Liver (tissue), 8 donors: ENCODE measurements at regions not wholly inside any gene's neighbourhood (a gene's known extent, or its start where the extent isn't known, plus 50 kb on each side); places are given as distances from the start of the nearest gene placed in this dataset.

ENCODE experiments used
- DNase-seq: peaks from one replicate; pipeline ENCODE4 v3.0.0-alpha.2; 2017; ENCODE audit warnings: low spot score
- H3K27ac ChIP-seq, 2 donors: one replicate each; pipeline ENCODE4 v1.7.0; 2013; ENCODE audit warnings: inconsistent platforms in 2 of 2, low read length in 2 of 2, control low read depth in 1 of 2, low read depth in 1 of 2, mild to moderate bottlenecking in 1 of 2
- H3K27me3 ChIP-seq, 4 donors: one replicate each; pipeline versions ENCODE4 v1.6.1 to v1.7.0; 2013; ENCODE audit warnings: low read length in 3 of 4, inconsistent platforms in 1 of 4, mild to moderate bottlenecking in 1 of 4, moderate library complexity in 1 of 4; ENCODE audit not compliant: control insufficient read depth in 4 of 4, insufficient read depth in 4 of 4
- H3K36me3 ChIP-seq, 4 donors: one replicate each; pipeline versions ENCODE4 v1.6.1 to v1.7.0; 2013; ENCODE audit warnings: low read length in 3 of 4, mild to moderate bottlenecking in 3 of 4, low read depth in 1 of 4, moderate library complexity in 1 of 4; ENCODE audit not compliant: control insufficient read depth in 4 of 4, insufficient read depth in 3 of 4
- H3K4me1 ChIP-seq, 4 donors: one replicate each; pipeline versions ENCODE4 v1.6.1 to v1.7.0; 2013; ENCODE audit warnings: low read length in 3 of 4, mild to moderate bottlenecking in 3 of 4, moderate library complexity in 1 of 4; ENCODE audit not compliant: control insufficient read depth in 4 of 4, insufficient read depth in 4 of 4
- H3K4me3 ChIP-seq, 3 donors: one replicate each; pipeline versions ENCODE4 v1.6.1 to v1.7.0; 2013; ENCODE audit warnings: low read length in 3 of 3, control low read depth in 1 of 3, low read depth in 1 of 3, mild to moderate bottlenecking in 1 of 3
- H3K9ac ChIP-seq, 2 donors: one replicate each; pipeline ENCODE4 v1.7.0; 2013; ENCODE audit warnings: low read length in 2 of 2, mild to moderate bottlenecking in 2 of 2, moderate library complexity in 2 of 2, control low read depth in 1 of 2, low read depth in 1 of 2
- H3K9me3 ChIP-seq, 4 donors: one replicate each; pipeline versions ENCODE4 v1.6.1 to v1.7.0; 2013; ENCODE audit warnings: low read length in 3 of 4; ENCODE audit not compliant: control insufficient read depth in 4 of 4
- ATF3 ChIP-seq: IDR thresholded peaks from 2 replicates; pipeline ENCODE4 v1.6.1; 2016; ENCODE audit warnings: antibody characterized with exemption
- CTCF ChIP-seq: fragments of 150-350 bp; IDR thresholded peaks from 2 replicates; pipeline ENCODE4 v1.5.1; 2017; ENCODE audit warnings: improper control_type of control experiment, low read depth, low read length; ENCODE audit not compliant: missing input control
- EGR1 ChIP-seq, 2 donors: IDR thresholded peaks; 2 replicates each; pipeline ENCODE4 v1.6.1; 2016 to 2018; ENCODE audit warnings: antibody characterized with exemption in 2 of 2, low read depth in 2 of 2
- FOXA1 ChIP-seq: IDR thresholded peaks from 2 replicates; pipeline ENCODE4 v1.6.1; 2016; ENCODE audit warnings: antibody characterized with exemption
- FOXA2 ChIP-seq: IDR thresholded peaks from 2 replicates; pipeline ENCODE4 v1.6.1; 2016; ENCODE audit warnings: antibody characterized with exemption
- GABPA ChIP-seq, 2 donors: IDR thresholded peaks in 1 of 2; conservative IDR thresholded peaks in 1 of 2; 2 replicates each; pipeline ENCODE4 v1.6.1; 2016; ENCODE audit warnings: antibody characterized with exemption in 2 of 2, mild to moderate bottlenecking in 1 of 2, moderate library complexity in 1 of 2
- HNF4A ChIP-seq, 2 donors: conservative IDR thresholded peaks; 2 replicates each; pipeline ENCODE4 v1.6.1; 2016; ENCODE audit warnings: antibody characterized with exemption in 2 of 2, mild to moderate bottlenecking in 2 of 2
- HNF4G ChIP-seq: IDR thresholded peaks from 2 replicates; pipeline ENCODE4 v1.6.1; 2016; ENCODE audit warnings: antibody characterized with exemption
- JUND ChIP-seq, 2 donors: IDR thresholded peaks; 2 replicates each; pipeline ENCODE4 v1.6.1; 2016; ENCODE audit warnings: antibody characterized with exemption in 2 of 2
- MAX ChIP-seq: IDR thresholded peaks from 2 replicates; pipeline ENCODE4 v1.6.1; 2016; ENCODE audit warnings: antibody characterized with exemption
- NR2F2 ChIP-seq: IDR thresholded peaks from 2 replicates; pipeline ENCODE4 v1.6.1; 2016; ENCODE audit warnings: antibody characterized with exemption
- RAD21 ChIP-seq, 2 donors: IDR thresholded peaks; 2 replicates each; pipeline ENCODE4 v1.6.1; 2016; ENCODE audit warnings: antibody characterized with exemption in 2 of 2, mild to moderate bottlenecking in 2 of 2
- REST ChIP-seq: IDR thresholded peaks from 2 replicates; pipeline ENCODE4 v1.6.1; 2016; ENCODE audit warnings: antibody characterized with exemption, mild to moderate bottlenecking
- RXRA ChIP-seq, 2 donors: IDR thresholded peaks; 2 replicates each; pipeline ENCODE4 v1.6.1; 2017 to 2018; ENCODE audit warnings: antibody characterized with exemption in 2 of 2, mild to moderate bottlenecking in 1 of 2
- SP1 ChIP-seq: IDR thresholded peaks from 2 replicates; pipeline ENCODE4 v1.6.1; 2018; ENCODE audit warnings: antibody characterized with exemption, mild to moderate bottlenecking
- TAF1 ChIP-seq: conservative IDR thresholded peaks from 2 replicates; pipeline ENCODE4 v1.6.1; 2016; ENCODE audit warnings: antibody characterized with exemption, mild to moderate bottlenecking
- YY1 ChIP-seq: IDR thresholded peaks from 2 replicates; pipeline ENCODE4 v1.6.1; 2016; ENCODE audit warnings: antibody characterized with exemption, mild to moderate bottlenecking
- ZBTB33 ChIP-seq: IDR thresholded peaks from 2 replicates; pipeline ENCODE4 v1.6.1; 2016; ENCODE audit warnings: antibody characterized with exemption
- WGBS: extraction: QIAGEN DNeasy Blood & Tissue Kit; methylation state at CpG from one replicate; pipeline ENCODE4 v1.1.7; 2013; 5-methylcytosine and 5-hydroxymethylcytosine counted together
- donor health status: healthy.
- donor health status: healthy.
- donor health status: healthy.
- donor health status: healthy.
- donor health status: healthy.

- no peak for DNase-seq
- peaks cover 0 to 3% (median 0%) of the 10 kb centered on the region in 4 donors for H3K27me3 ChIP-seq
- TF ChIP-seq ATF3 (no peak), HNF4A (conservative IDR thresholded peaks at IDR 0.05) (no peak), GABPA (IDR thresholded peaks at IDR 0.05 in 1 of 2, conservative IDR thresholded peaks at IDR 0.05 in 1 of 2) (no peak), FOXA1 (no peak), FOXA2 (no peak), TAF1 (no peak), MAX (no peak), RAD21 (IDR thresholded peaks at IDR 0.05) (no peak), RXRA (IDR thresholded peaks at IDR 0.05) (no peak), EGR1 (IDR thresholded peaks at IDR 0.05; ENCODE audit: low read depth in 2 of 2) (no peak), REST (no peak), JUND (IDR thresholded peaks at IDR 0.05) (no peak), YY1 (no peak), ZBTB33 (no peak), CTCF (no peak), NR2F2 (no peak), SP1 (no peak), HNF4G (no peak)
- 70% methylated on average over 3 of the region's 3 CpGs for WGBS
- H3K27ac ChIP-seq: no peak overlapping the region
- no peaks in the 10 kb centered on the region for H3K9me3 ChIP-seq
- no peak overlapping the region for H3K9ac ChIP-seq
- H3K4me3 ChIP-seq: no peak overlapping the region
- no peaks in the 10 kb centered on the region for H3K4me1 ChIP-seq
- no peaks in the 10 kb centered on the region for H3K36me3 ChIP-seq
These were observed 225.9 kb upstream of the SPRED2 start for GRCh38 chr2:65658266-65658665.
